HG03280 (cell line): ENCODE measurements at regions not wholly inside any gene's neighbourhood (a gene's known extent, or its start where the extent isn't known, plus 50 kb on each side); places are given as distances from the start of the nearest gene placed in this dataset.

Experiments used
- ATAC-seq: cut with Tn5 transposase; IDR thresholded peaks from one replicate; pipeline ENCODE4 v1.9.1; 2021; ENCODE audit warnings: mild to moderate bottlenecking, moderate library complexity; ENCODE audit not compliant: unreplicated experiment

DNA sequence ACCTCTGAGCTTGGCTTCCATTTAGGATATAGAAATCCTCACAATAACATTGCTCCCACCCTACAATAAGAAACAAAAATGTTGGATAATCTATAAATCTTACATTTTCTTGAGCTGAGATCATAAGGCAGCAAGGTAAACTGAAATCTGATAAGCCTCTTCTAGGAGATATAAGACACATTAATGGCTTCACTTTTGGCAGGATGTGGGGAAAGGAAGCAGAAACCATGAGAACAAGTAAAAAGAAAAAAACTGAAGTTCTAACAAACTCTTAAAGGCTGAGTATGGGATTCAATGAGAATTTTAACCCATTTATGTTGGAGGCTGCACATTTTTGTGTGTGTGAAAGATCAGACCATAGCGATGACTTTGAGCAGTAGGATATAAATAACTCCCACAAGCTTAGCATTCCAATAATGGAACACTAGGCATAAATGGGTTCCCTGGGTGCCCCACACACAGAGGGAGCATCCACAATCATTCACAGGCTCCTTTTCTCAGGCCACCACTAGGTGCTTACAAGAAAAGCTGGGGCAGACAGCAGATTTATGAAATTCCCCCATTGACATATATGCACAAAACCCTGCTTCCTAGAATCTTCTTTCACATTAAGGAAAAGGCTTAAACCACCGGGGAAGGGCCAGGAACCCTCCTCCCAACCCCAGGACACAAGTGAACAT lies 564.9 kb upstream of the MGMT start:
- no peak for ATAC-seq

DNA sequence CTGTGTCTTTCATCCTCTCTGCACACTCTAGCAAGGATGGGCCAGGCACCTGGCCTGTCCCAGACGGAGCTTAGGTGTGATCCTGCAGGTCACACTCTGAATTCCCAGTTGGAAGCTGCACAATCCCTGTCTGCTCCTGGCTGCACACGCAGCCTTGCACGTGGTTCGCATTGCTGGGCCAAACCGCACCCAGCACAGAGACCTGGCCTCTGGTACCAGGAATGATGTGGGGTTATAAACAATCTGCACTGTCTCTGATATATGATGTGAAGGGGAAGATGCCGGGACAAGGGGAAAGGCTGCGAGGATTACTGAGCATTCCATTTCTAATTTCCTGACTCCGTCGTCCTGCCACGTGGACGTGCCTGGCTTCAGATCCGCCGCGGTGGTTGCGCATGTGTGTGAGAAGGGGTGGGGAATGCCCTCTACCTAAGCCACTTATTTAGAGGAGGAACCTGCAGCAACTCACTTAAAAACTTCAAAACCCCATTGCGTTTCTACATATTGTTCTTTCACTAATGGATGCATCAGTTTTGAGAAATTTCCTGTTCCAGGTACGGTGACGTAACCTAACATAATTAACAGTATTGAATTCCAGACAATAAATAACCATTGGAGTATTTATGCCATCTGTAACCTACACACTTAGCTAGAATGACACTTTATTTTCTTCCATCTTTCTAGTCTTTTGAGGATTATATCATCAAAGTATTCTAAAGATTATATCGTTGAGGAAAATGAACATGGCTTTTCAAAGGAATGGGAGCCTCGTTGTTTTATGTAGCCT lies 559.7 kb upstream of the MGMT start:
- no peak for ATAC-seq

DNA sequence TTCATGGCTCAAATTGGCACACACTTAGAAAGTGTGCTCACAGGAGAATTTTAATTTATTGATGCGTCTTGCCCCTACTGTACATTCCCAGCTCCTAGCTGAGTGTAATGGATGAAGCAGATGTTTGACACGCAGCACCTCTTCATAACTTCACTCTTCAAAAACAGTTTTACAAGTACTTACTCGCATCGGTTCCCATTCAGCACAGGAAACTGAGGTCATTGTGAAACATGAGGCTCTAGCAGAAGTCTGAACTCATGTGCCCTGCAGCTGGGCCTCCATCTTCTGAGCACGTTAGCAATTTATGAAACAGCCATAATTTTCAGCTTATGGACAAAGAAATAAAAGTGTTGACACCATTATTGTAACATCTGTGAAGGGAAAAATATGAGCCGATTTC lies 558.9 kb upstream of the MGMT start:
- peak; percentile 78 for ATAC-seq

DNA sequence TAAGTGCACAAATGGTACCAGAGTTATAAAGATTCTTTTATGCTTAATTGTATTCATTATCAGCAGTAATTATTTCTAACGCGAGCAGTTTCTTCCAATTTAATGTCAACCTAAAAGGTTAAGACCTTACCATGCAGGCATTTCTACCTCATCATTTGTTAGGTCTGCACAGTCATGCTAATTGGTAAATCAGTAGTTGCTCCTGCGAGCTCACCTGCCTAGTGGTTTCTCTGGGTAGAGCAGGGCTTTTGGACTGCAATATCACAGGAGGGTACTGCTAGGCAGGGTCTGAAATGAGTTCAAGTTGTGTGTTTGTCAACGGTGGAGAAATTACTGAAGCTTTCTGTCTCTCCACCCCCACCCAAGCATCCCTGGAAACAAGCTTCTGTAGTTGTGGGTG lies 558.5 kb upstream of the MGMT start:
- ATAC-seq = no peak

DNA sequence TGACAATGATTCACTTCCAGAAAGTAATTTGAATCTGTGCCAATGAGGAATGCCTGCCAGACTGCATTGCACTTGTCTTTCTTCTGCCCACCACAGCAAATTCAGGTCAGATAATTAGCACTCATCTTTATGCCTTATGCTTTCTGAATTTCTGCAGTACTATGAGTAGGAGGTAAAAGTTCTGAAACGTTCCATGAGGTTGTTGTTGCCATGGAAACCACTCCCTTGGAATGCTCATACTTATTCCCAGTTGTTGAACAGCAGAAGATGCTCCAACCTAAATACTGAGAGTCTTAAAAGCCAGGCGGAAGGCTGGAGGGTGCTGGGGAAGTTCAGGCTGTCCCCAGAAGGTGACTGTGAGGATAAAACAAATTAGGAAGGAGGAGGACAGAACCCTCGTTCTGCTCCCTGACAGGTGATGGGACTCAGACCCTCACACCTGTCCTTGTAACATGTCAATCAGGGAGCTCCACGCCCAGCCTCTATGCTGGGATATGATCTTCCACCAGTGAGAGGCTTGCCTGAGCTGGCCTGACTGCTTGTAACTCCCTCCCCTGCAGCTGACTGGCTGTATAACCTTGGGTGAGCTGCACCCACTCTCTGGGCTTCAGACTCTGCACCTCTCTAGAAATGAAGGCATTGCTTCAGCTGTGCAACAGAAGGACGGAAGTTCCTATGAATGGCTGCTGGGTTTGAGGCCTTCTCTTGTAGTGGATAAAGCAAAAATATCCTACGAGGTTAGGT lies 554.3 kb upstream of the MGMT start:
- ATAC-seq = no peak

DNA sequence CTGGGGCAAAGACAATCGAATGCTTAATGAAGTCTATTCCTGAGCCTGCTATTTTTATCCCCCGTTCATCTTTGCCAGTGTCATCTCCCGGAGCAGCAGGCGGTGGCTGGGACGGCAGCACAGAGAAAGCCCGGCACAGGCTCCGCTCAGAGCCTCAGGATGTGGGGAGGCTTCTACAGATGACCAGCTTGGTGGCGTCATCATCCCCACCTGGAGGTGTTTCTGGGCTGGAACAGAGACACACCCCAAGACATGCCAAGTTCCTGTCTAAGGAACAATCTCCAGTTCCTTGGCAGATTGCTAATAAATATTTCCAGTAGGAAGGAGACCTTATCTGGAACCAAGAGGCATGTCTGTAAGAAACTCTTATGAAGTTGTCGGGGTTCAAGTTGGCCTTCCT lies 552.4 kb upstream of the MGMT start:
- no peak for ATAC-seq

DNA sequence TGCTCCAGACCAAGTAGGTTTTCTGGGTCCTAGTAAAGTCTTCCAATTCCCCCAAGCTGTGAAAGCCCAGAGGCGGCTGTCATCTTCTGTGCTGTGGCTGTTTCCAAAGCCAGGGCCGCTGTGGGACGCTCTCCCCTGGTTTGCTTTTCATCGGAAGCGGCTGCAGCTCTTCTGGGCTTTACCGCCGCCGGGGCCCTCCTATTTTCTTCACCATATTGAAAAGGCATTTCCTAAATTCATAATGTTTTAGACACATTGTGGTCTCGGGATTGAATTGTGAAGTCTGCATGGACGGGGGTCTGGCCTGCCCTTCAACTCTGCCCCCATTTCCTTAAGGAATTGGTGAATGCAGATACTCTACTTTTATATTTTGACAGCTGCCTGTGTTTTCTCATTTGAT lies 551.4 kb upstream of the MGMT start:
- ATAC-seq = no peak

DNA sequence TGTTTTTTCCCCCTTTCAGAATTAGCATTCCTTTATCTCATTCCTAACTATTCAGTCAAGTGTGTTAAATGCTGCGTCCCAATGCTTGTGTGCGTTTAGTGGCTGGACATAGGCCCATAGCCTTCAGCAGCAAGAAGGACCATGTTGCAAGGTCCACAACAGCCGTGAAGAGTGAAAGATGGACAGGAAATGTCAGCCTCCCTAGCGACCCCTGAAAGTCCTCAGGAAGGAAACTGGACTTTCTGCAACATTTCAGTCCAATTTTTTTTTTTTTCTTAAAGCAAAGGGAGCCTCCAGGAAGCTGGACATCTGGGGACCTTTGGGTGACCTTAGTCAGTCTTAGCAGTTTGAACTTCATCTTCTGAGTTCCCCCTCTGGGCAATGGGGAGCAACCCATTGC lies 550.7 kb upstream of the MGMT start:
- no peak for ATAC-seq

DNA sequence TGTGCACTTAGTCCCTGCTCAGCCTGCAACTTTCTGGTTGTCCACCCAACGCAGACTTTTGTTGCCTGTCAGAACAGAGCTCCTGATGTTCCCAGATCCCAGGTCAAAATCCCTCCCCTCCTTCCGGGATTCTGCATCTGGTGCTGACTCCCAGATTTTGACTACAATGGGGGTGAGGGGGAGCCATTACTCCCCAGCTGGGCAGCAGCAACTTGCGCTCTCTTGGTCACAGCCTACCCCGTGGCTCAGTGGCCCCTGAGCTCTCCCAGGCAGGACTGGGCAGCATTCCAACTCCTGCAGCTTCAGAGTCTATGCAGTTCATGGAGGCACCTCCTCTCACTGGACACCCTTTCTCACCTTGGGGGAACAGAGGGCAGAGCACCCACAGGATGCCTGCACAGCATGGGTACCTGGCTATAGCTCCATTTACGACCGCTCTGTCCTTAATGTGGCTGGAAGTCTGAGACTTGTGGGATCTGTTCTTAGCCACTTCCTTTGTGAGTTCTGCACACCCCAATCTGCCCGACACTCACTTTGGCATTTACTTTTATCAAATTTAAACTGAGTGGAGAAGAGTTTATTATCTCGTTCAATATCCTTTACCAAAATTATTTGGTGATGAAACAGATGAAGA lies 545.5 kb upstream of the MGMT start:
- ATAC-seq = no peak

DNA sequence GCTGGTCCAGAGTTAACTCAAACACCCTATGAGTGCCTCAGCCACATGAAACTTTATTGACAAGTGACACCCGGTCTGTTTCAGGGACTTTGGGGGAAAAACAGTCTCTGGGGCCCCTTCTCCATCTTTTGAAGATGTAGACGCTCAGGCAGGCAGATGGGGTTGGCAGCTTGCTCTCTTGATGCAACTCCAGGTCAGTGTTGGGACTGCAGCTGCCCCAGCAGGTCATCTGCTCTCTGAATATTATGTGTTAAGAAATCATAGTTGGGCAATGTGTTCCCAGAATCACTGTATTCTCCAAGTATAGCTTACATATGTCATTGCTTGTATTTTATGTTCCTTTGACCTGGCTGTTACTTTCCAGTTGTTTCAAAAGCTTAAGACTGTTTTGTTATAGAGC lies 544.9 kb upstream of the MGMT start:
- no peak for ATAC-seq

DNA sequence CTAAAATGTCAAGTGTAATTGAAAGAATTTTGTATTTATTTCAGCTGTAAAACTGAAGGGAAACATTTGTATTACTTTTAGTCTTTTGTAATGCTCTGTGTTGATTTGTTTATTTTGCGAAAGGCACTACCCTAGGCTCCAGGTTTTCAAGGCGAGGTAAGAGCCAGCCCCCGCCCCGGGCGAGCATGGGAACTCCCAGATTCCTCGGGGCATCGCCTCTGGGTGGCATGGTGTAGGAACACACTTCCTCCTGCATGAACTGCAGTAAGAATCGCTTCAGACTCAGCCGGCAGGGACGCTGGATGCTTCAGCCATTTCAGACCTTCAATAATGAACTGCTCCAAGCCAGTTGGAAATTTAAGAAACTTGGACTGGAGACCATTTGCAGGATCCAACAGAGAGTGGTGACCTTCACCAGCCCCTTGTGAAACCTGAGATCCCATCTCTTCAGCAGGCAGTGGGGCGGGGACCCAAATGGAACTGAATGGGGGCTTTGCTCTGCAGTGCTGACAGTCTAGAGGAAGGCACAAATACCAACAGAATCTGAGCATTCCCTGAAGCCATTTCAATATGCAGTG lies 544.3 kb upstream of the MGMT start:
- ATAC-seq = no peak

DNA sequence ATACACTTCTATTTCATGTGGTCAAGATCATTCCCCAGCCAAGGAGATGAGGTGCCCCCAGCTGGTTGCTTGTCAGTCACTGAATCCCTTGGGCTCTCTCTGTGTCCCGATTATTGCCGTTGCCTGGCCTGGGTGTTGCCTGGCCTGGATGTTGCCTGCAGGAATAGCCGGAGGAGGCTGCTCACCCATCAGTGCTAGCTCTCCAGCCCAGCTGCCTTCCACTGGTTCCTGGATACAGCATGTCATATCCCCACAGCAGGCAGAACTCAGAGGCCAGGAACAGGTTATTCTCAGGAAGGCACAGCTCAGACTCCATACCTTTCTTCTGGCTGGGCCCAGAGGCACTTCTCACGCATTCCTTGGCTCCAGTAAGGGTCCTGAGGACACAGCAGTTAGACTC lies 542.1 kb upstream of the MGMT start:
- no peak for ATAC-seq

DNA sequence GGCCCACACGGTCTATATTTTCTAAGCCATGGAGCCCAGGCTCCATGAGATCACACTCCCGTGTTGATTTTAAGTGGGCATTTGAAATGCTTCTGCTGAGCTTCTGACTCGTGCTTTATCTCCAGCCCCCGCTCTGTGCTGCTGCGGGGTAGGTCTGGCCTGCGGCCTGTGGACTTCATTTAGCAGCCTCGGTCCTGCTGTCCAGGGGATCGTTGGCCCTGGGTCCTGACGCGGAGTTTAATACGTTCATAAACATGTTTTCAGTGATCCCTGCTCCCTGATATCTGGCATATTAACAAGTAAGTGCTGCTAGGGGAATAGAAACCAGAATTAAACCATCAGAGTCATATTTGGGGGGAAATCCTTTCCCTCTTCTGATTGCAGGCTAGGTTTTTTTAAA lies 540.3 kb upstream of the MGMT start:
- no peak for ATAC-seq

DNA sequence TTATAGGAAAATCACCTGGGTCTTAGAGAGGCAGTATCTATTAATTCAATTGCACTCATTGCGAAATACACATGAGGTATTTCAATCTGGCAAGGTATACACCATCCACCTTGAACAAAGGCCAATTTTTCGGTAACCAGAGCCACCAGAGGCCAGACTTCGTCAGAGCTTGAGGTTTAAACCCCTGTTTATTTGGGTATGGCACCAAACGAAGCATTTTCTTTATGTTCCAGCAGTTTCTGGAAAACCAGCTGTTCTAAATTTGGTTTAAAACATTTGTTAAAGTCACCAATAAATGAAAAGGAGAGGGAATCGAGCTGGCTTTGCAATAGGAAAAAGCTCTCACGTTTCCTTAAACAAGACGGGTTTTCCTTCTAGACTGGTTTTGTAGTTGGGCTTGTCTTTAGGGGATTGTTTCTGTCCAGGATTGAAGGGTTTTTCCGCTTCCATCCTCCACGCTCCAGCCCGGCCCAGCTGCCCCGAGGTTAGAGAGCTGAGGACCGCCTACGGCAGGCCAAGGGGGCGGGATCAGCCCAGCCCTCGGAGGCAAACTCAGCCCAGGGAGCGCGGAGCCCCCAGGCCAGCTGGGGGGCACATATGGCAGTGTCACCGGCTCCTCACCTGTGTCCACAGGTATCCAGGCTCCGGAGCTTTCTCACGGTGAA lies 539.4 kb upstream of the MGMT start:
- no peak for ATAC-seq

DNA sequence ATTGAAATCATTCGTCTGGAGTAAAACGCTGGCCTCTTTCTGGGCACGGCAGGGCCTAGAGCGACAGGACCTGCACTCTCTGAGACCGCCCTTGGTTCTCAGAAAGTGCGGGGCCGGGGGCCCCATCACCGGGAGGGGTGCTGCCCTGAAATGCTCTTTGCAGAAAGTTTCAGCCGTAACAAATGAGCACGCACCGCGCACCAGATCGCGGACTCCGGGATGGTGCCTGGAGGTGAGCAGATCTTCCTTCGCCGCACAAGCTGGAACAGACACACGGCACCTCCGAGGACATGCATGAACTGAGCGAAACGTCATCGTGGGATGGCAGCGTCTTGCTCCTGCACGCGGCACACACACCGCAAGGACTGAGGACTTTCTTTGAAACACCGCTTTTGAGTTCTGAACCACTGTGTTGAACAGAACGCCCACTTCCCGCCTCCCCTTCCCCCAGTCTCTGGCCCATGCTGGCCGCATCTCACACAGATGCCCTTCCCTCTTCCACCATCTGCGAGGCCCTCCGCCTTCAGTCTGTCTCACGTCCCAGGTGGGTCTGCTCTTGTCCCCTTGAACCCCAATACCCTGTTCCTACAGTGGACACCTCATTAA lies 538.7 kb upstream of the MGMT start:
- no peak for ATAC-seq

DNA sequence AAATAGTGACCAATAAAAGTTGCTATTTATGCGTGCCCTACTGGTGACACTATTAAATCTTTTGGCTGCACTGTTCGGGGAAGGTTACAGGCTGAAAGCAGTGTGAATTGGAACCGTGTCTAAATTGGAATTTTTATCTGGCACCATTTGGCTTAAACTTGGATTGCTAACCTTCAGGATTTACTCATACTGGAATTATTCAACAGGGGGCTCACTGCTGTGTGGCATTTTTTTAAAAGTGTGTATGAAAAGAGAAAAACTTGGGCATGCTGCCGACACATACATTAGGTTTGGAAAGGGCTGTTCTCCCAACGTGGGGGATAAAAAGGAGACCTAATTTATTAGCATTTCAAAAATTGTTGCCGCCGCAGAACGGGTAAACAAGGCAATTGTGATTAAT lies 537.9 kb upstream of the MGMT start:
- no peak for ATAC-seq

DNA sequence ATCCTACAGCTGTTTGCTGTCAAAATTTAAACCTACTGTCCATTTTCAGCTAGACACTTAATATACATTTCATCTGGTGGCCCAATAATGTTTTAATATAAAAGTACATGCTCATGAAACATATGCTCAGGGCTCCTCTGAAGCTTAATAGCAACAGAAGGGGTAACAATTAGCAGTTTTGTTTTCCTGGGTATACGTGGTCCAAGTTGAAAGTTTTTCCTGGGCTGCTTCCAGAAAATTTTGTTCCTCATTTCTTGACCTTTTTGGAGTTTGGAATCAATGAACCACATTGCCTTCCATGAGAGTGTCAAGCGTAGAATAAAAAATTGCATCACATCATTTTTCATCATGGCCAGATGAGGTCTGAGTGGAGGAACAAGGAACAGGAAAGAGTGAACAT lies 537.3 kb upstream of the MGMT start:
- ATAC-seq = no peak

DNA sequence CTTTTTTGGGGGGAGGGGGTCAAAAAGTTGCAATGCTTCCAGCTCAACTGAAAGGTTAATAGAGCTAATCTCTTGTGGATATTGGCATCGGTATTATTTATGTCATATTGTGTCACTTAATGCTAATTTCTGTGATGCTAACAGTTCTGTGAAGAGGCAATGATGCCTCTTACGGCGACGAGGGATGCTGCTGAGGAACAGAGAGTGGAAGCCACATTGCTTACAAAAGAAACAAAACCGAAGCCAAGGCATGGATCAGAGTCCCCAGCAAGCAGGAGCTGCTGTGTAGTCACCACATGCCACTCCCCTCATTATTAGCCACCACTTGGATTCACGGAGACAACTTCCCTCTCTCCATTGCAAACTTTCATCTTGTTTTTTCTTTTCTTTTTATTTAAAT lies 536.5 kb upstream of the MGMT start:
- no peak for ATAC-seq

DNA sequence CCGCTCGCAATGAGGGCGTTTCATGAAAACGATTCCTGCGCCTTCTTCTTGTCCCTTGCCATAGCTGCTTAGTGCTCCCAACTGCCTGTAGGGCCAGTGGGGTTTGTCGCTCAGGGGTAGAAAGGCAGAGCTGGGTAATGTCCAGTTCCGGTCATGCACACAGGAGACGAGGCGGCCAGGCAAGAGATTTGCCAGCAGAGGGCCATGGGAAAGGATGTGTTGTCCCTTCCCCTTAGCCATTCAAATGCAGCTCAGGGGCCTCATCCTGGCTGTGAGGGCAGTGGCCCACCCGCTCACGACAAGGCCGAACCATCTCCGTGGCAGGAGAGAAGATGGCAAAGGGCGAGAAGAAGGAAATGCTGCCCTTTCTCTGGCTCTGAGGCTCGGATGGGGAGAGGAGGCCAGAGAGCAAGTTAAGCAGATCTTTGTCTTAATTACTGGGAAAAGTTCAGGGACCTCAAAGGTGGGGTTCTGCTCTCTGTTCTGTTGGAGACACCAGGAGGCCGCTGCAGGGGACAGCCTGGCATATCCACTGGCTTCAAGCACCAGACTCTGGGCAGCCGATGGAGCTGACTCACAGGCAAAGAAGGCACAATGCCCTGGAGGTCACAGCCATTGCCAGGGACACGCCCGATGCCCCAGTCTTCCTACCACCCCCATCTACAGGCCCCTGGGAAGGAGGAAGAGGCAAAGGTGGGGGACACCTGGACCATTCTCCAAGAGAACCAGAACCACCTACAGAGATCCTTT lies 534.8 kb upstream of the MGMT start:
- ATAC-seq = no peak

DNA sequence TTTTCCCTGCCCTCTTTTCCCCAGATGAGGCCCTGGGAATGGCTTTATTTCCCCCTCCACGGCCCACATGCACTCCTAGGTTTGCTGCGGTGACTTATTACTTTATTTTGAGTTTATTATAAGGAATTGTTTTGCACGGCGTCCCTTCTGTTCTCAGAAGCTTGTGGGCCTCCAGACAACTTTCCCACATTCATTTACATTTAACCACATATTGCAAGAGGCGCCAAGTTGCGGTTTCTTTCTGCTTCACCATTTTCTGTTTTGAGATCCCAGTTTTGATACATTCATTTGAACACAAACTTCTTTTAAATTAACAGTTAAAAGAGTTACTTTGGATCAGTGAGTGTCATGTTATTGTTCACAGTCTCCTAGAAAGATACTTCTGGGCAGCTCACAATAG lies 532.5 kb upstream of the MGMT start:
- ATAC-seq = no peak
